ENCODE measurements at regions not wholly inside any gene's neighbourhood (a gene's known extent, or its start where the extent isn't known, plus 50 kb on each side); places are given as distances from the start of the nearest gene placed in this dataset.

DNA sequence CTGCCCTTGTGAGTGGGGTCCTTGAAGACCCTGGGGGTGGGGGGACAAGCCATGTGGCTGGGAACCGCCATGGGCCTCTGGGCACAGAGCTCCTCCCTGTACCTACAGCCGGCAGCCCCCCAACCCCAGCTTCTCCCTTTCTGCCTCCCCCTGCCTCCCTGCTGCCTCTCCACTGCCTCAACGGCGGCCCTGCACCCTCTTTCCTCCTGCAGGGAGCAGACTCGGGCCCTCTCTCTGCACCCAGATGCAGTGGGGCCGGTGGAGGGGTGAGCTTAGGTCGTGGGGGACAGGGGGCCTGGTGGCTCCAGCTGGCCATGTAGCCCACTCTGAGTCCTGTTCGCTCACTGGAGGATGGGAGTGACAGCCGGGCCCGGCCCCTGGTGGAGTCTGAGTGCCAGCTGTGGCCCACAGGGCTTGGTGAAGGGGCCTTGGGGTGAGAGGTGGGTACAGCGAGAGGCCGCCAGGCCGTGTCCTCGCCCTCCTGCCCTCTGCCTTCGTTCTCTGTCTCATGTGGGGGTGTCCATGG is 139.3 kb upstream of the COL5A1 start:
- DNase-seq (ENCODE audit: low read depth, low spot score) = no peak

DNA sequence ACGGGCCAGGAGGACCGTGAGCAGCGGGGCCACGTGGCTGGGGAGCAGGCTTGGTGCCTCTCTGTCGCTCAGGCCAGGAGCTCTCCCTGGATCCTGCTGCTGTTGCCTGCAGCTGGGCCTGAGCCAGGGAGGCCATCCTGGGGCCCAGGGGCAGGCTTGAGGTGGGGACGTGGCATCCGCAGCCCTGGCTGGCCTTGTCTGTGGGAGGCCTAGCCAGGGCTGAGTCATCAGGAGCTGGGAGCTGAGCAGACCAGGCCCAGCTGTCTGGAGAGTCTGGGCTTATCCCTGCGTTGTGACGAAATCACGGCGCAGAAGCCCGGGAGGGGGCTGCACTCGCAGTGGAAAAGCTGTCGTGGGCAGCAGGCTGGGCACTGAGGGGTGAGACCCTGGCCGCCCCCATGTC is 138.8 kb upstream of the COL5A1 start:
- no peak for DNase-seq (ENCODE audit: low read depth, low spot score)

DNA sequence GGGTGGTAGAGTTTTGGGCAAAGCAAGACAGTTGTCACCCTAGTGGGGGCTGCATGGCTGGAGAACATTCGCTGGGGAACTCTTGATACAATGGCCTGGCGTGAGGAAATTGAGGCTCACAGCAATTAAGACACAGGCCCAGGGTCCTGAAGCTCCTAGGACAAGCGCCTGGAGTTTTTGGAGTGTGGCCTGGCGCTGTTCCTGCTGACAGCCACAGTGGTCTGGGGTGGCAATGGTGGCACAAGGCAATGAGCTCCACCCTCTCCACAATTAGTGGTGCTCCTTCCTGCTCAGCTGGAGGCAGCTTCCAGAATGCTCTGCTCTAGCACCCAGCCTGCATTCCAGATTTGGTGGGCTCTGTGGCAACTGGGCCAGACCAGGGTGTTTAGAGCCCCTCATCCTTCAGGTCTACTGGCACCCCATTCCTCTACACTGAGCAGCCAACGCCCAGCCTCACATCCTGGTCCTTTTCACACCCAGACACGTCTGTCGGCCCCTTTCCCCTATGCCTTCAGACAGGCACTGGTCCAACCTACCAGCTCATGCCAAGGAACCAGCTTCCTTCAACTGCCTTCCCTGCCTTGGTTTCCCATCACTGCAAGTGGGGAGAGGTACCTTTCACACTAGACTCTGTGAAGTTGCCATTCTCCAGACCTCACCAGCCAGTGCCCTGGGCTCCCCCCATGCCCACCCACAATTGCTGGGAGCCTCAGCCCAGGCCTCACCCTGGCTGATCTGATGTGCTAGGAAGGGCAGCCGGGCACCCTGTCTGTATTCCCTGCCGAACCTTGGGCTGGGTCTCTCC is 138.1 kb upstream of the COL5A1 start:
- no peak for DNase-seq (ENCODE audit: low read depth, low spot score)

- no peak for DNase-seq (ENCODE audit: low read depth, low spot score)
Observed at GRCh38 chr9:134504106-134504385, 137.6 kb upstream of the COL5A1 start.

- no peak for DNase-seq (ENCODE audit: low read depth, low spot score)
Observed at GRCh38 chr9:134505032-134505431, 136.6 kb upstream of the COL5A1 start.

DNA sequence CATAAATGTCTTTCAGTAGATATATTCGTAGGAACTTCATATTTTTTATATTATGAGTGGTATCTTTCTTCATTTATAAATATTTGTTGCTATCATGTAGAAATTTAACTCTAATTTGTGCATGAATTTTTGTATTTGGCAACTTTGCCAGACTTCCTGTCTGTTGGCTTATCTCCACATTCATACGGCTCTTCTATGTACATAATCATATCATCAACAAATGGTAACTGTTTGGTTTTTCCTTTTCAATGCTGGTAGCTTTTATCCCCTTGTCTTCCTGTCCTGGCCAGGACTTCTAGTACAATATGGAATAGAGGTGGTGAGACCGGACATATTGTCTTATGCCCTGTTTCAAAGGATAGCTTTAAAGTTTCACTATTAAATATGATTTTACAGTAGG is 132.3 kb upstream of the COL5A1 start:
- DNase-seq (ENCODE audit: low read depth, low spot score) = no peak

DNA sequence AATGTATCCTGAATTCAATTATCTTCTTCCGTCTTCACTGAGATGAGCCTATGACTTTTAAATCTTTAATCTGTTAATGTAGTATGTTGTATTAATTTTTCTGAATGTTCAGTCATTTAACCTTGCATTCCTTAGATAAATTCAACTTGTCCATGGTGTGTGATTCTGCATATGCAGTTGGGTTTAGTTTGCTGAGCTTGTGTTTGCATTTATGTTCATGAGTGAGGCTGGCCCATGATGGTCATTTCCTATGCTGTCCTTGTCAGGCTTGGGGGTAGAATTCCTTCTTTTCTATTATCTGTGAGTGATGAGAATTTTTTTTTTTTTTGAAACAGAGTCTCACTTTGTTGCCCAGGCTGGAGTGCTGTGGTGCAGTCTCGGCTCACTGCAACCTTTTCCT is 131.8 kb upstream of the COL5A1 start:
- no peak for DNase-seq (ENCODE audit: low read depth, low spot score)

GRCh38 chr9:134514503-134514902 is 127.1 kb upstream of the COL5A1 start:
- DNase-seq (ENCODE audit: low read depth, low spot score) = no peak

GRCh38 chr9:134515026-134515821 is 126.4 kb upstream of the COL5A1 start:
- no peak for DNase-seq (ENCODE audit: low read depth, low spot score)

GRCh38 chr9:134516464-134516863 is 125.1 kb upstream of the COL5A1 start:
- DNase-seq (ENCODE audit: low read depth, low spot score) = no peak

DNA sequence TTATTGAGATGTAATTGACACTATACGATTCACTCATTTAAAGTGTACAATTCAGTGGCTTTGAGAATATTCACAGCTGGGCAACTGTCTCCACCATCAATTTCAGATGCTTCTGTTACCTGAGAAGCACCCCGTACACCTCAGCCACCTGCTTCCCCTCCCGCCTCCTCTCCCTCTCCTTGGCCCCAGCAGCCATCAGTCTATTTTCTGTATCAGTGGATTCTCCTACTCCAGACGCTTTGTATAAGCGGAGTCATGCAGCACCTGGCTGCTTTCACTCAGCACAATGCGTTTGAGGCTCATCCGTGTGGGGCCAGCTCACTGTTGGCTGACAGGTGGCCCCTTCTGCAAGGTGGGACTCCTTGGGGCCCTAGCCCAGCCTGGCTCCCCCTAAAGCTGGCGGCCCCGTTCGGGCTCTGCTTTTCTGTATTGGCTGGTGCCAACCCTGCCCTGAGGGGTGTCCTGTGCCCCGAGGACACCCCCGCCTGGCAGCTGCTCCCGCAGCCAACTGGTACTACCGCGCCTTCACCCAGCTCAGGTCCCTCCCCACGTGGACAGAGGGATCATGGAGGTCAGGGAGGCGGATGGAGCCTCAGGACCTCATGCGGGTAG is 124.4 kb upstream of the COL5A1 start:
- no peak for DNase-seq (ENCODE audit: low read depth, low spot score)

- DNase-seq (ENCODE audit: low read depth, low spot score) = no peak
Observed at GRCh38 chr9:134518004-134518606, 123.5 kb upstream of the COL5A1 start.

GRCh38 chr9:134519375-134520070 is 122.1 kb upstream of the COL5A1 start:
- DNase-seq (ENCODE audit: low read depth, low spot score) = no peak

- DNase-seq (ENCODE audit: low read depth, low spot score) = no peak
Observed at GRCh38 chr9:134521817-134522501, 119.6 kb upstream of the COL5A1 start.

- DNase-seq (ENCODE audit: low read depth, low spot score) = no peak
Observed at GRCh38 chr9:134522502-134522848, 119.1 kb upstream of the COL5A1 start.

GRCh38 chr9:134522976-134523375 is 118.6 kb upstream of the COL5A1 start:
- DNase-seq (ENCODE audit: low read depth, low spot score) = no peak

DNA sequence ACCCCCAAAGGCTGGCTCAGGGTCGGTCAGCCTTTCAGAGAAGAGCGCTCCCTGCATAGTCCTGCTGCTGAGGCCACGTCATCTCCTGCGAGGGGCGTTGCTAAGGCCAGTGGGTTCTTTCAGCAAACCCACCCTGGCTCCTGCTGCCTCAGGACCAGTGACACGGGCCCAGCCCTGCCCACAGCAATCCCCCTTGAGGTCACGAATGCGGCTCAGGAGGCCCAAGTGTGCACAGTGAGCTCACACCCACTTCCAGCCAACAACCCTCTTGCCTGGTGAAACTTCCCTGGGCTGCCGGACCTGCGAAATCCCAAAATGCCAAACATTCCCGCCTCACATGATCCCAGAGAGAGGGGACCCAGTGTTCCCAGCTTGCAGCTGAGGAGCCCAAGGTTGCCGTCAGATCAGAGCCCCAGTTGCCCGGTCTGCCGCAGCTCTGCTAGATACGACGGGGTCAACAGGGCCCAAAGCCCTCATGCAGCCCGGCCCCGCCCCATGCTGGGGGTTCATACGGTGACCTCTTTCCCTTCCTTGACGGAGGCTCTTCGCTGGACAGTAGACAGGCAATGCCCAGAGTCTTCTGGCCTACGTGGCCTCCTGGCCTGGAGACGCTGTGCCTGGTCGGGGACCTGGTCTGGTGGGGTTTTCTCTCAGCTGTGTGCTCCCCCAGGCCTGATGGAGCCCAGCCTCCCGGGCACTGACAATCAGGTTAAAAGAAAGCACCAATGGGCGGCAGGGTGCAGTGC is 116.4 kb upstream of the COL5A1 start:
- no peak for DNase-seq (ENCODE audit: low read depth, low spot score)

DNA sequence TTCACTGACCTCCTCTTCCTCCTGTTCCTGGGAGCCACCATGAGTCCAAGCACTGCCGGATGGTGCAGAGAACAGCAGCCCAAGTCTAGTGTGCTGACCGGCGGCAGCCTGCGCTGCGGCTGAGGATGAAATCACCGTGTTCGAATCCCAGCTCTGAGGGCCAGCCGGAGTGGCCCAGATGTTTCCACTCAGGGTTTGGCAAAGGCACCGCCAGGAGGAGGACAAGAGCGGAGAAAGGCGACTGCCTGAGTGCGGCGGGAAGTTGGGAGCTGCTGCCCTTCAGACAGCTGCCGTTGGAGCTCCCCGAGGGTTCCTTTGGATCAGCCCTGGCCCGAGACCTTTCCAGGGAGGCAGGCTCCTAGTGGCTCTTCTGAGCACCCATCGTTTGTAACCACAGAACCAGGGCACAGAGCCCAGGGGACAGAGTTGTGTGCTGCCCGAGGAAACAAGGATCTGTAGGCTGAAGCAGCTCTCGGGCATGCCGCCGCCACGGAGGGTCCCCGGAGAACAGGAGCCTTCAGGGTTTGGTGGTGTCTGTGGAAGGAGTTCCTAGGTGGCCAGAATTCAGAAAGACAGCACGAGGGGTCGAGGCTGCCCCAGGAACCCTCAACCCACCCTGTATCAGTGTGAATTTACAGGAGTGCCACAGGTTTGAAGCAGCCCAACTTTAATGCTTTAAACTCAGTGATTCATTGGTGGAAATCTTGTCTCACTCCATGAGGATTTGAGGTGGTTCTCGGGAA is 115.6 kb upstream of the COL5A1 start:
- DNase-seq (ENCODE audit: low read depth, low spot score) = no peak

- DNase-seq (ENCODE audit: low read depth, low spot score) = no peak
Observed at GRCh38 chr9:134526584-134527477, 114.8 kb upstream of the COL5A1 start.
